ENCODE measurements at regions not wholly inside any gene's neighbourhood (a gene's known extent, or its start where the extent isn't known, plus 50 kb on each side); places are given as distances from the start of the nearest gene placed in this dataset.

DNA sequence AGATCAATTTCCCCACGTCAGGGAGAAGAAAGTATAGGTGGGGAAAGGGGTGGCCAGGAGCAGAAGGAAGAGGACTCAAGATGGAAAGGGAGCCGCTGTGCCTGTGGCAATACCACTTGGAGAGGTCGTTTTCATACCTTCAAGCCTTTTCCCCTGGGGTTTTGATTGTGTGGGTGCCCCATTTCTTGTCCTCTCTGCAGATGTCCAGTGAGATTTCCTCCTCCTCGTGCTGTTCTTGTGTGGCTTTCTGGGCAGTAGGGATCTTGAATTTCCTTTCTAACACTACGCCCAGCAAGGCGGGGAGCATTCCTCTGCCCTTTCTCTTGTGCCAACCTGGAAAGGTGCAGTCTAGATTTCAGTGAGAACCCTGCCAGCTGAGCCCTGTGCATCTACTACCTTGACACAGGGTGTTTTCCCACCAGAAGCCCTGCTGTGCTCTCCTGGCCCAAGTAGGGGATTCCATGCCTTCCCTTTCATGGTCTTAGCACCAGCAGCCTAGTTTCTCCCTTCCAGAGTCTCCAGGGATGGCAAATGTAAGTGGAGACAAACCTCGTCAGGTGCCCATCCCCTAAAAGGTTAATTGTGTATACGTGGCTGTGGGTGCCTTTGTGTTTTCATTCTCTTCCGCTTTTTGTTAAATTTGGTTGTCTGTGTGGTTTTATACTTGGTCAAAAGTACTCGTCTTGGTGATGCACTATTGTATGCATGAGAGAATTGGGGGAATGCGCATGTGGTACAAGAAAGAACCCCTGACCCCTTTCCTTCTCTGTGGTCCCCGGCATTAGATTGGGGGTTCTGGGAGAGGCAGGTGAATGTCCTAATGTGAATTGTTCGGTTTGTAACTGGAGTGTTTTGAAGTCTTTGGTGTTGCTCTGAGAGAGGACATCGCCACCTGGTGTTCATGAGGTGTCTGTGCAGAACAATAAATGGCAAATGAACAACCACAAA lies 71.4 kb upstream of the MPEG1 start:
- no peak for DNase-seq (ENCODE audit: low read depth)
- no peak overlapping the region for H3K4me3 ChIP-seq (ENCODE audit: low read depth, low read length)
- TF ChIP-seq, protein P1, sequence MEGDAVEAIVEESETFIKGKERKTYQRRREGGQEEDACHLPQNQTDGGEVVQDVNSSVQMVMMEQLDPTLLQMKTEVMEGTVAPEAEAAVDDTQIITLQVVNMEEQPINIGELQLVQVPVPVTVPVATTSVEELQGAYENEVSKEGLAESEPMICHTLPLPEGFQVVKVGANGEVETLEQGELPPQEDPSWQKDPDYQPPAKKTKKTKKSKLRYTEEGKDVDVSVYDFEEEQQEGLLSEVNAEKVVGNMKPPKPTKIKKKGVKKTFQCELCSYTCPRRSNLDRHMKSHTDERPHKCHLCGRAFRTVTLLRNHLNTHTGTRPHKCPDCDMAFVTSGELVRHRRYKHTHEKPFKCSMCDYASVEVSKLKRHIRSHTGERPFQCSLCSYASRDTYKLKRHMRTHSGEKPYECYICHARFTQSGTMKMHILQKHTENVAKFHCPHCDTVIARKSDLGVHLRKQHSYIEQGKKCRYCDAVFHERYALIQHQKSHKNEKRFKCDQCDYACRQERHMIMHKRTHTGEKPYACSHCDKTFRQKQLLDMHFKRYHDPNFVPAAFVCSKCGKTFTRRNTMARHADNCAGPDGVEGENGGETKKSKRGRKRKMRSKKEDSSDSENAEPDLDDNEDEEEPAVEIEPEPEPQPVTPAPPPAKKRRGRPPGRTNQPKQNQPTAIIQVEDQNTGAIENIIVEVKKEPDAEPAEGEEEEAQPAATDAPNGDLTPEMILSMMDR (conservative IDR thresholded peaks at IDR 0.05; ENCODE audit: low read depth, low read length), result peak; percentile 83

DNA sequence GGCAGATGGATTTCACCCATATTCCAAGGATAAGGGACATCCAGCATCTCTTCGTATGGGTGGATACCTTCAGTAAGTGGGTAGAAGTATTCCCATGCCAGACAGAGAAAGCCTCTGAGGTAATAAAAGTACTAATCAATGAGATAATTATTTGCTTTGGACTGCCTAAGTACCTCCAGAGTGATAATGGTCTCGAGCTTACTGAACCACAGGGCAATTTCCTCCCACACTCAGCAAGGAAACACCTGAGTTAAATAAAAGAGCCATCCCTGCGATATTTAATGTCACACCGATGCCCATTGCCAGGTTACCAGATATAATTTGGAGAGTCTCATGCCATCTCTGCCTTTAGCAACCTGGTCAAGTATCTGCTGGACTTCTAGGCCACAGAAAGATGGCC lies 70.6 kb upstream of the MPEG1 start:
- TF ChIP-seq, protein P1 (conservative IDR thresholded peaks at IDR 0.05; ENCODE audit: low read depth, low read length), result no peak
- no peak for DNase-seq (ENCODE audit: low read depth)
- H3K4me3 ChIP-seq (ENCODE audit: low read depth, low read length), result no peak overlapping the region

DNA sequence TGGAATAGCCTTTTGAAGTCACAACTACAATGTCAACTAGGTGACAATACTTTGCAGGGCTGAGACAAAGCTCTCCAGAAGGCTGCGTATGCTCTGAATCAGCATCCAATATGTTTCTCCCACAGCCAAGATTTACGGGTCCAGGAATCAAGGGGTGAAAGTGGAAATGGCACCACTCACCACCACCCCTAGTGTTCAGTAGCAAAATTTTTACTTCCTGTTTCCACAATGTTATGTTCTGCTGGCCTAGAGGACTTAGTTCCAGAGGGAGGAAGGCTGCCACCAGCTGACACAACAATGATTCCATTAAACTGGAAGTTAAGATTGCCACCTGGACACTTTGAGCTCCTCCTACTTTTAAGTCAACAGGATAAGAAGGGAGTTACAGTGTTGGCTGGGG lies 68.5 kb upstream of the MPEG1 start:
- TF ChIP-seq, protein P1 (conservative IDR thresholded peaks at IDR 0.05; ENCODE audit: low read depth, low read length), result no peak

DNA sequence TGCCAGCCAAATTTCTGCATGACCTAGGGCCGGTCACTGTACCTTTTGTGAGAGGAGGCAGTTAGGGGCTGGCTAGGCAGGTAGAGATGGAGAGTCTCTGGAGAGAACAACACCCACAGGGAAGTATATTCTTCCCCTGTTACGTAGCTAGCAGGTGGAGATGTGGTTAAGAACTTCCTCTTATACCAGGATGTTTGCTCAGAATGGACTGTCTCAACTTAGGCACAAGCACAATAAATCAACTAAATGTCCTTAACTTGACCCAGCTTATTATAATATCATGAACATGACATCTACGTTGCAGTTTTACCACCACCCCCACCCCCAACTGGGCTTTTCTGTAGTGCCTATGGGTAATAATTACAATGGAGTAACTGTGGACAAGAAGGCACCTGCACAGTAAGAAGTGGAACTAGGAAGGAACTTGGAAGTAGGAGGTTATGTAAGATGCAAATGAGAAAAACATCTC lies 60.7 kb upstream of the MPEG1 start:
- H3K4me3 ChIP-seq (ENCODE audit: low read depth, low read length), result no peak overlapping the region
- TF ChIP-seq, protein P1 (conservative IDR thresholded peaks at IDR 0.05; ENCODE audit: low read depth, low read length), result no peak
- no peak for DNase-seq (ENCODE audit: low read depth)

More for the DNA sequence above, 68.5 kb upstream of the MPEG1 start:
- H3K4me3 ChIP-seq (ENCODE audit: low read depth, low read length), result no peak overlapping the region
- DNase-seq (ENCODE audit: low read depth), result no peak

DNA sequence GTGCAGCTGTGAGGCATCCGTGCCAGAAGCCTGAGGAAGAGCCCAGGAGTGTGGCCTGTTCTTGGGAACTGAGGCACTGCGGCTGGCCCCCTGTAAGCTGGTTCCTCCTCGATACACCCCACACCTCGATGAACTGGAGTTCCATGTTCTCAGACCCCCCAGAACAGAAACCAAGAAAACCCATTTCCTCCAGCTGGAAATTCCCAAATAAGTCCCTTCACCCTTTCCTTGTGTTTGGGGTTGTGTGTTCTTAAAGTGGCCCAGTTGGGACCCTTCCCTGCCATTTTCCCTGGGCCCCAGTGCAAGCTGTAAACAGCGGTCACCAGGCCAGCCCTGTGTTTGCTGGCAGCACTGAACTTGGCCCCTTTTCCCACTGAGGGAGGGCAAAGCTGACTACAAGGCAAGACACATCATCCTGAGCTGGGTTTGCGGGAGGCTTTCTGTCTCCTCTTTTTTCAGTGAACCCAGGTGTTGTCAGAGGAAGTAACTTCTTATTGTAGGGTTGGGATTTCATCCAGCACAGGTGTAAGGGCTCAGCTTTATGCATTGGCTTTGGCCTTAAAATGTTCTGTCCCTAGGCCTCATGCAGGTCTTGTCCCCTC lies 60.1 kb upstream of the MPEG1 start:
- no peak for DNase-seq (ENCODE audit: low read depth)
- no peak overlapping the region for H3K4me3 ChIP-seq (ENCODE audit: low read depth, low read length)
- TF ChIP-seq, protein P1 (conservative IDR thresholded peaks at IDR 0.05; ENCODE audit: low read depth, low read length), result no peak

DNA sequence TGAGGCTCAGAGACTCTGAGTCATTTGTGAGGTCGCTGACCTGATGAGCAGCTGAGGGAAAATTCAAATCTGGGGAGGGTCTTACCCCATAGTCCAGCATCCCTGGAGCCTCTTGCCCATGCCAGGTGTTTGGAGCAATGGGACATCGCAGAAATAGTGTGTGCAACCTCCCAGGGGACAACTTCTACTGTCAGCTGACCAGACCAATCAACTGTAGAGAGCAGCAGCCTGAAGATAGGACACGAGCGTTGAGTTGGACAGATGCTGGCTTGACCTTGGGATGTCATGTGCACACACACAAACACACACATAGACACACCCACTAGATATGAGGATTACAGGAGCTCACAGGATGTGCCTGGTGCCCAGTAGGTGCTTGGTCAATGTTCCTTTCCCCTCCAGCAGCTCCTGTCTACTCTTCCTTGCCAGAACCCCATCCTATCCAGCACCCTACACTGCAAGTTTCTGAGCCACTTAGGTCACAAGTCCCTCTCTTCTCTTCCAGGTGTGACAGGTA lies 59.1 kb upstream of the MPEG1 start:
- no peak overlapping the region for H3K4me3 ChIP-seq (ENCODE audit: low read depth, low read length)
- TF ChIP-seq, protein P1 (conservative IDR thresholded peaks at IDR 0.05; ENCODE audit: low read depth, low read length), result no peak
- no peak for DNase-seq (ENCODE audit: low read depth)

Measured in epithelial cell of proximal tubule (primary cell).